GM23248 (cell line): ENCODE measurements at regions not wholly inside any gene's neighbourhood (a gene's known extent, or its start where the extent isn't known, plus 50 kb on each side); places are given as distances from the start of the nearest gene placed in this dataset.

Source experiments
- EZH2 ChIP-seq: fragments of 200-600 bp; sonication (generic); IDR thresholded peaks from 2 replicates; pipeline ENCODE4 v1.6.1; 2018; ENCODE audit warnings: antibody characterized with exemption, mild to moderate bottlenecking; ENCODE audit not compliant: insufficient read depth, poor library complexity, severe bottlenecking
- EZH2phosphoT487 ChIP-seq: fragments of 200-600 bp; sonication (generic); IDR thresholded peaks from 2 replicates; pipeline ENCODE4 v1.6.1; 2018; ENCODE audit warnings: antibody characterized with exemption, moderate library complexity, mild to moderate bottlenecking, low read depth; ENCODE audit not compliant: insufficient read depth

DNA sequence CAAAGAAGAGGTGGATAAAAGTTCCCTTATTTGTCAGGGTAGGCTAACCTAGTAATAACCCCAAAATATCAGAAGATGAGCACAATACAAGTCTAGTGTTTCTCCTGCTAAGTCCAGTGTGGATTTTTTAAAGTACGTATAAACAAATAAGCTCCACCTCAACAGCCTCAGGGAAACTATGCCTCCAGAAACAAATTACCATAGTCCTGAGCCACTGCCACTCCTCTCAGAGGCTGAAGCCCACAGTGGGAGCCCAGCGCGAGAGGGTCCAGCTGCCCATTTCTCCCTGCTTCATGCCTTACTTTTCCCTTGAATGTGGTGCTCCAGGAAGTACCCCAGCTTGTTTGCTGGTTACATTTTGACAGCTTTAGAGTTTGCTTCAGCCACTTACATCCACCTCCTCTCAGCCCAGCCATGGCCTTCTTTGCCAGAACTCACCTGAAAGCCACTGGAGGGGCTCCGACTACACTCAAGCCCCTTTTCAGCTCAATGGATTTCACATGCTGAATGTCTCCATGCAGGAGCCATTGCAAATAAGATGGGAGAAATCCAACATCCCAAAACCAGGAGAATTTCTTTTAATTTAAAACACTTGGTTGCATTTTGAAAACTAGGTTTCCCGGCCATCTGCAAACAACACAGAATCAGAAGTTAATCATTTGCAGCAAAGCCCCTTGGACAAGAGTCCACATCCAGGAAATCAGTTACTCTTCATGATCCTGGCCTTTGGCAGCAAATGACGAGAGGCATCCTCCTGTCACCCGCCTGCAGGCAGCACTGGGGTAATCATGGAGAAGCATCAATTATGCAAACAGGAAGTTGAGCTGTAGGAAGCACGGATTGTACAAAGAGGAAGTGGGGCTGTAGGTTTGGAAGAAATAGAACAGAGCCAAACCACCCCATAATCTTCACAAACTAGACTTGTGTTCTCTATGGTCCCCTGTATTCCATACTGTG is 138.1 kb downstream of the HERPUD2 start:
- TF ChIP-seq EZH2 (no peak), EZH2phosphoT487 (no peak)
